ENCODE measurements at regions not wholly inside any gene's neighbourhood (a gene's known extent, or its start where the extent isn't known, plus 50 kb on each side); places are given as distances from the start of the nearest gene placed in this dataset.

- CTCF ChIA-PET, result interaction anchor here (0.6 to 2.1 kb wide), 2 partner anchors 12 to 14 kb away, joined by 3 to 6 read pairs; no protein-coding TSS in a partner anchor
- intact Hi-C loops (cut with micrococcal nuclease), result no loop called here
- Mint-ChIP-seq H3K4me1 (no peaks in the 10 kb centered on the region), H3K9me3 (ENCODE audit: insufficient read depth) (no peaks in the 10 kb centered on the region), H3K4me3 (no peak overlapping the region), H3K27ac (no peak overlapping the region), H3K27me3 (peaks cover 36% of the 10 kb centered on the region)
- H3K9me3 ChIP-seq (ENCODE audit: control extremely low read depth in 1 of 3, control insufficient read depth in 2 of 3, insufficient read depth in 1 of 3, low read length in 2 of 3), result peaks cover 0 to 3% (median 0%) of the 10 kb centered on the region in 3 donors
- H3K79me2 ChIP-seq (ENCODE audit: control insufficient read depth, insufficient read depth, low read length), result no peaks in the 10 kb centered on the region
- no peaks in the 10 kb centered on the region for H3K4me1 ChIP-seq (ENCODE audit: control insufficient read depth in 2 of 2, insufficient read depth in 2 of 2, low read length in 2 of 2)
- H3K36me3 ChIP-seq (replicated peaks in 1 of 2; ENCODE audit: control extremely low read depth in 1 of 2, control insufficient read depth in 1 of 2, extremely low read depth in 1 of 2, insufficient read depth in 2 of 2, low read length in 1 of 2), result no peaks in the 10 kb centered on the region
- no peak overlapping the region for H3K4me3 ChIP-seq (ENCODE audit: control extremely low read depth in 1 of 5, extremely low read depth in 1 of 5, insufficient read depth in 1 of 5, low read depth in 2 of 5, low read length in 4 of 5)
- DNase-seq, result no peak
- H3K27ac ChIP-seq (ENCODE audit: low read length in 2 of 2), result no peak overlapping the region
- no peak overlapping the region for H2AFZ ChIP-seq (ENCODE audit: insufficient read depth, low read depth, low read length, poor library complexity, severe bottlenecking)
- no peak overlapping the region for H3K4me2 ChIP-seq (replicated peaks; ENCODE audit: low read depth, low read length, poor library complexity, severe bottlenecking)
- H3K9ac ChIP-seq (ENCODE audit: low read length), result no peak overlapping the region
- POLR2A ChIA-PET, result no interaction called here
- WGBS (ENCODE audit: insufficient coverage), result 100% methylated on average over 1 of the region's 2 CpGs
- peaks cover 0 to 6% (median 1%) of the 10 kb centered on the region in 4 experiments for H3K27me3 ChIP-seq (replicated peaks in 1 of 4; ENCODE audit: control extremely low read depth in 1 of 4, control insufficient read depth in 3 of 4, insufficient read depth in 4 of 4, low read length in 3 of 4)
- no peak for TF ChIP-seq CTCF (IDR thresholded peaks at IDR 0.05)
- ATAC-seq (ENCODE audit: low read depth), result no peak
- H4K20me1 ChIP-seq (ENCODE audit: control insufficient read depth, insufficient read depth, low read length, poor library complexity, severe bottlenecking), result no peaks in the 10 kb centered on the region
These were observed 121.8 kb upstream of the ATP11B start for GRCh38 chr3:182671541-182671940.

- Histone ChIP-seq H3K9me3 (ENCODE audit: control extremely low read depth in 1 of 3, control insufficient read depth in 2 of 3, insufficient read depth in 1 of 3, low read length in 2 of 3) (peaks cover 0 to 3% (median 0%) of the 10 kb centered on the region in 3 donors), H4K20me1 (ENCODE audit: control insufficient read depth, insufficient read depth, low read length, poor library complexity, severe bottlenecking) (no peaks in the 10 kb centered on the region), H3K4me2 (replicated peaks; ENCODE audit: low read depth, low read length, poor library complexity, severe bottlenecking) (no peak overlapping the region), H3K27me3 (replicated peaks in 1 of 4; ENCODE audit: control extremely low read depth in 1 of 4, control insufficient read depth in 3 of 4, insufficient read depth in 4 of 4, low read length in 3 of 4) (peaks cover 0 to 6% (median 1%) of the 10 kb centered on the region in 4 experiments), H2AFZ (ENCODE audit: insufficient read depth, low read depth, low read length, poor library complexity, severe bottlenecking) (no peak overlapping the region), H3K79me2 (ENCODE audit: control insufficient read depth, insufficient read depth, low read length) (no peaks in the 10 kb centered on the region), H3K4me1 (ENCODE audit: control insufficient read depth in 2 of 2, insufficient read depth in 2 of 2, low read length in 2 of 2) (no peaks in the 10 kb centered on the region), H3K36me3 (replicated peaks in 1 of 2; ENCODE audit: control extremely low read depth in 1 of 2, control insufficient read depth in 1 of 2, extremely low read depth in 1 of 2, insufficient read depth in 2 of 2, low read length in 1 of 2) (no peaks in the 10 kb centered on the region), H3K27ac (ENCODE audit: low read length in 2 of 2) (no peak overlapping the region), H3K4me3 (ENCODE audit: control extremely low read depth in 1 of 5, extremely low read depth in 1 of 5, insufficient read depth in 1 of 5, low read depth in 2 of 5, low read length in 4 of 5) (no peak overlapping the region), H3K9ac (ENCODE audit: low read length) (no peak overlapping the region)
- intact Hi-C loops (cut with micrococcal nuclease), result no loop called here
- H3K27ac Mint-ChIP-seq, result no peak overlapping the region
- ChIA-PET CTCF (interaction anchor here (0.6 to 2.1 kb wide), 2 partner anchors 11 to 14 kb away, joined by 3 to 6 read pairs; no protein-coding TSS in a partner anchor), POLR2A (no interaction called here)
- WGBS (ENCODE audit: insufficient coverage), result 80% methylated on average over 1 of the region's 5 CpGs
- no peaks in the 10 kb centered on the region for H3K9me3 Mint-ChIP-seq (ENCODE audit: insufficient read depth)
- no peaks in the 10 kb centered on the region for H3K4me1 Mint-ChIP-seq
- ATAC-seq (ENCODE audit: low read depth), result no peak
- H3K4me3 Mint-ChIP-seq, result no peak overlapping the region
- DNase-seq, result no peak
- H3K27me3 Mint-ChIP-seq, result peaks cover 36% of the 10 kb centered on the region
- TF ChIP-seq EZH2 (IDR thresholded peaks at IDR 0.05; ENCODE audit: borderline replicate concordance, insufficient read depth, low read depth, low read length, poor library complexity, severe bottlenecking), result no peak
- no peak for TF ChIP-seq CTCF (IDR thresholded peaks at IDR 0.05)
These were observed 121.4 kb upstream of the ATP11B start for GRCh38 chr3:182671942-182672341.
